Stomach (tissue), 8 donors: ENCODE measurements at regions not wholly inside any gene's neighbourhood (a gene's known extent, or its start where the extent isn't known, plus 50 kb on each side); places are given as distances from the start of the nearest gene placed in this dataset.
A peak's percentile ranks its signal among the peaks of the same experiment; 100 is the strongest.

ENCODE experiments used
- DNase-seq, 2 donors: peaks; one replicate each; pipeline versions ENCODE4 v3.0.0 to v3.0.0-alpha.2; 2013 to 2019
- H3K27ac ChIP-seq, 5 donors: fragments of 200-600 bp in 4 of 5; sonication (generic) in 4 of 5; one replicate each; pipeline ENCODE4 v1.5.1; 2013 to 2019; ENCODE audit warnings: mild to moderate bottlenecking in 1 of 5, moderate library complexity in 1 of 5
- H3K27me3 ChIP-seq, 3 donors: fragments of 200-600 bp; sonication (generic); one replicate each; pipeline ENCODE4 v1.5.1; 2017 to 2019; ENCODE audit warnings: mixed run types in 1 of 3
- H3K36me3 ChIP-seq, 4 donors: fragments of 200-600 bp; sonication (generic); 1 replicate in 3 of 4; 2 replicates in 1 of 4; pipeline ENCODE4 v1.5.1; 2016 to 2019
- H3K4me1 ChIP-seq, 4 donors: fragments of 200-600 bp; sonication (generic); one replicate each; pipeline ENCODE4 v1.5.1; 2016 to 2019
- H3K4me3 ChIP-seq, 4 donors: fragments of 200-600 bp; sonication (generic) in 3 of 4; one replicate each; pipeline ENCODE4 v1.5.1; 2016 to 2019; ENCODE audit warnings: mild to moderate bottlenecking in 1 of 4
- H3K9me3 ChIP-seq, 4 donors: fragments of 200-600 bp; sonication (generic); one replicate each; pipeline ENCODE4 v1.5.1; 2016 to 2019
- CTCF ChIP-seq, 7 experiments: fragments of 450-650 bp in 4 of 7; fragments of 200-600 bp in 3 of 7; sonication (generic) in 3 of 7; IDR thresholded peaks; one replicate each; pipeline ENCODE4 v1.5.1; 2016 to 2019; ENCODE audit warnings: antibody characterized with exemption in 7 of 7, control low read depth in 2 of 7, mild to moderate bottlenecking in 1 of 7
- EP300 ChIP-seq: sonication (generic); formaldehyde crosslinking; IDR thresholded peaks from one replicate; pipeline ENCODE4 v1.6.1; 2017; ENCODE audit warnings: antibody characterized with exemption
- POLR2A ChIP-seq, 4 donors: fragments of 450-650 bp; IDR thresholded peaks; one replicate each; pipeline ENCODE4 v1.6.1; 2016; ENCODE audit warnings: antibody characterized with exemption in 4 of 4, control low read depth in 2 of 4, mild to moderate bottlenecking in 1 of 4, moderate library complexity in 1 of 4
- POLR2AphosphoS5 ChIP-seq, 3 donors: sonication (generic); formaldehyde crosslinking; IDR thresholded peaks; one replicate each; pipeline ENCODE4 v1.6.1; 2016; ENCODE audit warnings: antibody characterized with exemption in 3 of 3
- WGBS, 5 donors: extraction: QIAGEN DNeasy Blood & Tissue Kit in 3 of 5; methylation state at CpG; one replicate each; pipeline versions ENCODE4 v1.1.5 to v1.1.7; 2013 to 2018; 5-methylcytosine and 5-hydroxymethylcytosine counted together
- intact Hi-C: fragments of 100-400 bp; cut with DNase I; formaldehyde crosslinking; loops from one replicate; pipeline ENCODE4 v1.15.1; 2023; ENCODE audit warnings: low total_unique reads
- donor health status: healthy with polysubstance abuse.
- donor health status: Bipolar disorder and iron deficiency.
- donor health status: healthy.

- H3K27me3 ChIP-seq: peaks cover 0 to 14% (median 0%) of the 10 kb centered on the region in 3 donors
- intact Hi-C loops: no loop called here
- no peaks in the 10 kb centered on the region for H3K4me1 ChIP-seq
- DNase-seq: peak in 1 of 2 donors; percentile 24
- no peaks in the 10 kb centered on the region for H3K9me3 ChIP-seq
- no peak overlapping the region for H3K4me3 ChIP-seq
- no peak overlapping the region for H3K27ac ChIP-seq
- TF ChIP-seq EP300 (no peak), POLR2AphosphoS5 (IDR thresholded peaks at IDR 0.05) (no peak), POLR2A (IDR thresholded peaks at IDR 0.05) (no peak), CTCF (IDR thresholded peaks at IDR 0.05) (no peak)
- WGBS, 5 donors: 64 to 77% (median 70%) methylated on average over 6 of the region's 6 CpGs
- no peaks in the 10 kb centered on the region for H3K36me3 ChIP-seq
Measured at GRCh38 chr12:107492393-107493134, 193.0 kb upstream of the PWP1 start.

DNA sequence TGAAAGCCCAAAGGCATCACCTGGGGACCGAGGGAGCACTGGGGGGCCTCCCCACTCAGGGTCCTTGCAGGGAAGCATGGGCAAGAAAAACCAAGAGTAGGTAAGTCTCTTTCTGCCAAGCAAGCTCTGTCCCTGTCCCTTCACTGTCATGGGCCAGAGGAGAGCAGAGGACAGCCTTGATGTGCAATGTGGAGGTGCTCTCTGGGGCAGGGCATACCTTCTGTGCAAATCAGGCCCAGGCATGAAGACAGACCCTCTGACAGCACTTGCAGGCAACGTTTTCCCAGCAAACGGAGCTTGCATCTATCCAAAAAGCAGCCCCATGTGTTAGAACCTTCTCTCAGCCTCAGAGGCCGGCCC, 192.5 kb upstream of the PWP1 start:
- Histone ChIP-seq H3K27me3 (peaks cover 0 to 14% (median 0%) of the 10 kb centered on the region in 3 donors), H3K36me3 (no peaks in the 10 kb centered on the region), H3K4me1 (no peaks in the 10 kb centered on the region), H3K4me3 (no peak overlapping the region), H3K27ac (no peak overlapping the region), H3K9me3 (no peaks in the 10 kb centered on the region)
- no peak for DNase-seq
- 67 to 81% (median 76%) methylated on average over 4 of the region's 4 CpGs for whole genome bisulfite sequencing, 5 donors
- no peak for TF ChIP-seq POLR2A (IDR thresholded peaks at IDR 0.05)
- no peak for TF ChIP-seq POLR2AphosphoS5 (IDR thresholded peaks at IDR 0.05)
- TF ChIP-seq CTCF (IDR thresholded peaks at IDR 0.05): no peak
- TF ChIP-seq EP300: no peak
- intact Hi-C loops: no loop called here

GRCh38 chr12:107493666-107494065, 191.9 kb upstream of the PWP1 start:
- Histone ChIP-seq H3K27me3 (peaks cover 0 to 14% (median 0%) of the 10 kb centered on the region in 3 donors), H3K4me3 (no peak overlapping the region), H3K27ac (no peak overlapping the region), H3K4me1 (no peaks in the 10 kb centered on the region), H3K36me3 (no peaks in the 10 kb centered on the region), H3K9me3 (no peaks in the 10 kb centered on the region)
- no peak for TF ChIP-seq EP300
- TF ChIP-seq CTCF (IDR thresholded peaks at IDR 0.05): no peak
- WGBS, 5 donors: 80 to 97% (median 94%) methylated on average over 2 of the region's 2 CpGs
- intact Hi-C loops: no loop called here
- DNase-seq: no peak

- intact Hi-C loops: no loop called here
- peaks cover 0 to 14% (median 0%) of the 10 kb centered on the region in 3 donors for H3K27me3 ChIP-seq
- no peaks in the 10 kb centered on the region for H3K36me3 ChIP-seq
- no peak overlapping the region for H3K27ac ChIP-seq
- no peak for DNase-seq
- H3K9me3 ChIP-seq: no peaks in the 10 kb centered on the region
- no peak for TF ChIP-seq POLR2A (IDR thresholded peaks at IDR 0.05)
- TF ChIP-seq EP300: no peak
- no peak for TF ChIP-seq CTCF (IDR thresholded peaks at IDR 0.05)
- TF ChIP-seq POLR2AphosphoS5 (IDR thresholded peaks at IDR 0.05): no peak
- H3K4me3 ChIP-seq: no peak overlapping the region
- no peaks in the 10 kb centered on the region for H3K4me1 ChIP-seq
- 73 to 88% (median 83%) methylated on average over 5 of the region's 5 CpGs for WGBS, 5 donors
Measured at GRCh38 chr12:107494331-107494730, 191.3 kb upstream of the PWP1 start.
